Epidermal melanocyte (primary cell): ENCODE measurements at regions not wholly inside any gene's neighbourhood (a gene's known extent, or its start where the extent isn't known, plus 50 kb on each side); places are given as distances from the start of the nearest gene placed in this dataset.
"Not testable (repeated sequence)": the region's sequence is repeated elsewhere in the genome, so short reads cannot be mapped to it uniquely, and the experiment has no call there.

Experiments used
- DNase-seq: peaks from one replicate; pipeline ENCODE4 v3.0.0; 2011; ENCODE audit warnings: low spot score; ENCODE audit not compliant: insufficient read length

DNA sequence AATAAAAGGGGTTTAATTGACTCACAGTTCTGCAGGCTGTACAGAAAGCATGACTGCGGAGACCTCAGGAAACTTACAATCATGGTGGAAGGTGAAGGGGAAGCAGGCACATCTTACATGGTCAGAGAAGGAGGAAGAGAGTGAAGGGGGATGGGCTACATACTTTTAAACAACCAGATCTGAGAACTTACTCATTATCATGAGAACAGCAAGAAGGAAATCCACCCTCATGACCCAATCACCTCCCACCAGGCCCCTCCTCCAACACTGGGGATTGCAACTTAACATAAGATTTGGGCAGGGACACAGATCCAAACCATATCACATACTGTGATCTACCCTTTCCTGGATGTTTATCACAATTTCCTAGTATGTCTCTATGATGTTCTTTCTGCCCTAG is 1093.0 kb upstream of the TMEM132C start:
- DNase-seq = not testable (repeated sequence)

DNA sequence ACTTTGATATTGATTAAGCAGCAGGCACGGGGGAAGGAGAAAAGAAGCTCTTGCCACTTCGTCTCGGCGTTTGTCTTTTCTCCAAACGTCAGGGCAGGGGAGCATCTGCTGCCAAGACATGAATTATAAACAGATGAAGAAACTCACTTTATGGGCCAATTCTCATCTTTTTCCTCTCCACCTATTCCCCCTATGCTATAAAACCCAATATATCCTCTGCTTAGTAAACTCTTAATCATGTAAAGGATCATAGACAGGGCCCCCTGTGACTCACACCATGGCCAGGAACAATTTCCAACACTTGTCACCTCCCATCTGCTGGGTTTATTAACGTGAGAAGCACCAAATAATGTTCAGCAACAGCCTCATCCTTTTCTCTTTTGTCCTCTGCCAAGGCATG is 1092.1 kb upstream of the TMEM132C start:
- DNase-seq = no peak

DNA sequence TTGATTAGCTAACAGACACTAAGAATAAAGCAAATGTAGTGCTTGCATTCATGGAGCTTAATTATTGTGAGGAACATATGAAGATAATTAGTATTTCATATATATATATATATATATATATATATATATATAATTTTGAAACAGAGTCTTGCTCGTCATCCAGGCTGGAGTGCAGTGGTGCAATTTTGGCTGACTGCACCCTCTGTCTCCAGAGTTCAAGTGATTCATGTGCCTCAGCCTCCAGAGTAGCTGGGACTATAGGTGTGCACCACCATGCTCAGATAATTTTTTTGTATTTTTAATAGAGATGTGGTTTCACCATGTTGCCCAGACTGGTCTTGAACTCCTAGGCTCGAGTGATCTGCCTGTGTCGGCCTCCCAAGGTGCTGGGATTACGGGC is 1091.6 kb upstream of the TMEM132C start:
- DNase-seq = no peak

DNA sequence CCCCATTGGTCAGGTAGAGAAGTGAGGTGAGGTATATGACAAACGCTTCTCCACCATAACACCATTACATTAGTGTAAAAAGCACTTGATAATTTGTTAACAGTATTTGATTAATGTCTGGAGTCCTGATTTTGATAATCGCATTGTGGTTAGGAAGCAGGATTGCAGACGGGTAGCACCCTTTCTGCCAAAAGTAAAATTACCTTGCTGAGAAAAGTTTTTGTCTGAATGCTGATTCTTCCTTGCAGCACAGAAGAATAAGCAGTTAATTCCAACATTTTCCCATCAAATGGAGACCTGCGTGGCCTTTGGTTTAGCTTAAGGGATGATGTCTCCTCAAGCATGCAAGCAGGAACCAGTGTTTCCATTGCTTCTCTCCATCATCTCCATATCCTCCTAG is 1090.2 kb upstream of the TMEM132C start:
- DNase-seq = no peak

DNA sequence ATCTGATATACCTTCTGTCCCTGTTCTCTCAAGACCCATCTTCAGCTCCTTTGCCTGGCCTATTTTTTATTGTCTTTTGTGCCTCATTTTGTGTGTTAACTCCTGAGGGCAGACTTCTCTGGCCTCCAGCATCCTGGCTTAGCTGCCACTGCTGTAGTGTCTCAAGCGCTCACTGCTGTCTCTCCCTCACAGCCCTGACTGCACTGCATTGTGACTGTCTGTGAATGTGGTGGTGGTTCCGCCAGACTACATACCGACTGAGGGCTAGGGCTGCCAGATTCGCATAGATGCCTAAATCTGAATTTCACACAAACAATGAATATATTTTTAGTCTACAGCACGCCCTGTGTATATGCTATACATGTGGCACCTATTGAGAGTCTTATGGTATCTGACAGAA is 1088.9 kb upstream of the TMEM132C start:
- DNase-seq = no peak

DNA sequence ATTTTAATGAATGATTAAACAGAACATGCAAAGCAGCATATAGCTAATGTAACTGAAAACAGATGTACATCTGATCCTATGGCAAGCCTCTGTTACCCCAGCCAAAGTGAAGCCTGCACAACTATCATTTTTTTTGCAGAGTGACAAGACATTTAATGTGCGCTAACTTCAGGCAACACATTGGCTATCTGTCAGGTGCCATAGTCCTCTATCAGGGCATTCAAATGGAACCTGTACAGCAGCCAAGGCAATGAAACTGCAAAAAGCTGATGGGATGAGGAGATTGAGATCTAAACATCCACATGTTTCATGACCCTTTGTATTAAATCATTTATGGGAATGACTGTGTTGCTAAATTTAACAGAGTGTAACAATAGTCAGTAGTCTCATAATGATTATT is 1088.5 kb upstream of the TMEM132C start:
- DNase-seq = no peak

DNA sequence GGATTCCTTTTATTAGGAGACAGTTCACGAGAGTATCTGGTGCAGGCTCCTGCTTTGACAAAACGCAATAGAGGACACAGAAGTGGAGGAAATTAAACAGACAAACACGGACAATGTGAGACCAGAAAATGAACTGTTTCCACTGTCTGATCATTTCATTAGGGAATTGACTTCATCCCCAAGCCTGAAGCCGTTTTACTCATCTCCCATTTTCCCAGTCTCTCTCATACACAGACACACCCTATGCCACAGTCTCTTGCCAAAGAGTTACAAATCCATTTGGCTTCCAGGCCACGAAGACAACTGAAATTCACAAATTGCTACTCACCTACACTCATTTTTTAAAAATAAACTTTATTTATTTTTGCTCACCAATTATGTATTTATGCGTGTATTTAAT is 1087.8 kb upstream of the TMEM132C start:
- DNase-seq = no peak

DNA sequence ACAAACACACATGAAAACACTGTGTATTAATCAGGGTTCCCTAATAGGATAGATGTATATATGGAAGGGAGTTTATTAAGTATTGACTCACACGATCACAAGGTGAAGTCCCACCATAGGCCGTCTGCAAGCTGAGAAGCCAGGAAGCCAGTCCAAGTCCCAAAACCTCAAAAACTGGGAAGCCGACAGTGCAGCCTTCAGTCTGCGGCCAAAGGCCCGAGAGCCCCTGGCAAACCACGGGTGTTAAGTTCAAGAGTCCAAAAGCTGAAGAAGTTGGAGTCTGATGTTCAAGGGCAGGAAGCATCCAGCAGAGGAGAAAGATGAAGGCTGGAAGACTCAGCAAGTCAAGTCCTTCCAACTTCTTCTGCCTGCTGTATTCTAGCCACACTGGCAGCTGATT is 1085.0 kb upstream of the TMEM132C start:
- DNase-seq = no peak

DNA sequence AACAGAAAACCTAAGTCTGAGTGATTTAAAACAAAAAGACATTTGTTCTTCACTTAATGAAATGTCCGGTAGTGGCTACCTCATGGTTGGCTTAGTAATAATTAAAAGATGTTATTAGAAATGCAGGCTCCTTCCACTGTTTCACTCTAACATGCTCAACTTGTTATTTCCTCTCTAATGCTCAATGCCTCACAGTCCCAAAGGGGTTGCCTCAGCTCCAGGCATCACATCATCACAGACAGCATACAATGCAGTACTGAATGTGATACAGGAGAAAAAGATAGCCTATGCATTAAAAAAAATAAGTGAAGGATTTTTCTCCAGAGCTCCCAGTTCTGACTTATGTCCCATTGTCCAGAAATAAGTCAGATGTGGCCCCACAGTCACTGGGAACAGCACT is 1077.0 kb upstream of the TMEM132C start:
- DNase-seq = no peak

DNA sequence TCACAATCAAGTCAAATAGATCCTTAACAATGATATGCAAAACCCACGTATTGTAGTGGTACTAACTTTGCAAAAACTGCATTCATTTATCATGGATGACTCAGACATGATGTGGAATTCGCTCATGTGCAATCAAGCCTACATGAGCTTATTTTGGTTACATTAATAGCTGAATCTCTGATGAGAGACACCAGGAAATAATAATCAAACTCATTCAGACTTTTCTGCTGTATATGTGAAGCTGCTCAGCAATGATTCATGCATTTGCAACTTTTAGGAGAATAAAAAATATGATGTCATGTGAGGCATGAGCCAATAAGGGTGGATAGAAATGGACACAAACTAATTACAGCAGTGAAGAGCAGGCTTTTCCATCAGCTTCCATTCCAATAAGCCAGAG is 1075.8 kb upstream of the TMEM132C start:
- DNase-seq = no peak

DNA sequence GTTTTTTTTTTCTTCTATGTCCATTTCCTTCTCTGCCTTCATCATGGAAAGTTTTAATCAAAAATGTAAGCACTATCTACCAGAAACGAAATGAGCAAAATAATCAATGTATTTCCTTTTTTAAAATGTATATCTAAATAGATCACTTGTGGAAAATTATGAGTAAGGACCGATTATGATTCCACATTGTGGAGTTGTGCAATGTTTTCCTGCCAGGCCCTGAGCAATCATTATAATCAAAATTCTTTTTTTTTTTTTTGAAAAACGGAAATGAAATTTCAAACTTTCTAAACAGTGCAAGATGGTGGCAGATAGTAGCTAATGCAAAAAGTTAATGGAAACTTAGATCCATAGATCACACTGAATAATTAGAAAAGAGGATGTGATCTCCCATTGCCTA is 1074.6 kb upstream of the TMEM132C start:
- no peak for DNase-seq

DNA sequence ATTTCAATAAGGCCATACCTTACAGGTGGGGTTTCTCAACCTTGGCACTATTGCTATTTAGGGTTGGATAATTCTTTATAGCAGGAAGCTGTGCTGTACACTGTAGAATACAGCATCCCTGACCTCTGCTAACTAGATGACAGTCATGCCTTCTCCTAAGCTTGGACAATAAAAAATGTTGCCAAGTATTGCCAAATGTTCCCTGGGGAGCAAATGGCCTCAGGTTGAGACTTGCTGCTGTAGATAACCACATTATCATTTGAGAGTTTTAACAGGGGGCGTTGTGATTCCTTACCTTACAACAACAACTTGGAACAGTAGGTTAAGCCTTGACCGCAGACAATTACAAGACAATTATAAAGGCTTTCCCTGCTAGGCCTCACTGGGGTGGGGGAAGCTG is 1073.6 kb upstream of the TMEM132C start:
- DNase-seq = no peak

DNA sequence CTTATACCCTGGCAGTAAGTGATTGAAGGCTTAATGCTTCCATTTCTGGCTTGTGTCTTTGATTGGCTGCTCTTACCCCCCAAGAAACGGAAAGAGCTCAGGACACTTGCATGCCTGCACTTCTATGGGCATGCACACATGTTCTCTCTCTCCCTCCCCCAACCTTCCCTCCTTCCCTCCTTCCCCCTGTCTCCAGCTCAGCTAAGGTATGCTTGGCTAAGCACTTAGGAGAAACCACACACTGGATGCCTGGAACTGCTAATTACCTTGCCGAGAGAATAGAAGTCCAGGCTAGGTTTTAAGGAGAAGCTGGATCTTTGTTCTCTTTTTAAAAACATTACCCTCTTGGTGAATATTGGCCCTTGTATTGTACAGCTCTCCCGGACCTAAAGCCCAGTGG is 1072.8 kb upstream of the TMEM132C start:
- DNase-seq = no peak

DNA sequence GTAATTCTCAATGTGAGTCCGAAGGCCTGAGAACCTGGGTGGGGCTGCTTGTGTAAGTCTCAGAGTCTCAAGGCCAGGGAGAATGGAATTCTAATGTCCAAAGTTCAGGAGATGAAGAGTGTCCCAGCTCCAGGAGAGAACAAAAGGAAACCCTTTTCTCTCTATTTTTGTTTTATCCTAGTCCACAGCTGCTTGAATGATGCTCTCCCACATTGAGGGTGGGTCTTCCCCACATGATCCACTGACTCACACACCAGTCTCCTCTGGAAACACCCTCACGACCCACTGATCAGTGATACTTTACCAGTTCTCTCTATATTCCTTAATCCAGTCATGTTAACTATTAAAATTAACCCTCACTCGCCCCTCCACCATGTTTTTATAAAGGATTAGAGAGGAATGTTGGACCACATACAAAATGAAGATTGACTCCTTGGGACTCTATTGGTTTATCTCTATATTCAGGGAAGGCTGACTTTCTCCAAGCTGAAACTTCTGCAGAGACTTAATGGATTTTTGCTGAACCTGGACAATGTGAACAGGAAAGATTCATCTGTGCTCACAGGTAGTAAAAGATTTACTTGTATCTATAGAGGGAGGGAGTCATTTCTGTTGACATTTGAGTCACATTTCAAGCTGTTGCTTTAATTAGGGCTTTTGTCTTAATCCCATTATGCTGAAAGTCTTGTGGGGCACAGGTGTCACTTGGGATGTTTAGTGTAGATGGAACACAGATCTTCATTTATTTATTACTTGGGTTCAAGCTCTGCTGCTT is 1061.0 kb upstream of the TMEM132C start:
- DNase-seq = no peak

DNA sequence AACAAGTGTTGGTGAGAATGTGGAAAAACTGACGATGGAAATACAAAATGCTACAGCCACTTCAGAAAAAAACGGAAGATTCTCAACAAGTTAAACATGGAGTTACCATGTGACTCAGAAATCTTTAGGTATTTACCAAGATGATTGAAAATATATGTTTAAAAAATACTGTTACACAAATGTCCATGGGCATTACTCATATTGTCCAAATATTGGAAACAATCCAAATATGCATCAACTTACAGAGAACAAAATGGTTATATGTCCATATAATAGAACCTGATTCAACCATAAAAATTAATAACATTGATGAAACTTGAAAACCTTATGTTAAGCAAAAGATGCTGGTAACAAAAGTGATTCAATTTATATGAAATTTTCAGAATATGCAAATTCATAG is 1057.7 kb upstream of the TMEM132C start:
- DNase-seq = no peak

DNA sequence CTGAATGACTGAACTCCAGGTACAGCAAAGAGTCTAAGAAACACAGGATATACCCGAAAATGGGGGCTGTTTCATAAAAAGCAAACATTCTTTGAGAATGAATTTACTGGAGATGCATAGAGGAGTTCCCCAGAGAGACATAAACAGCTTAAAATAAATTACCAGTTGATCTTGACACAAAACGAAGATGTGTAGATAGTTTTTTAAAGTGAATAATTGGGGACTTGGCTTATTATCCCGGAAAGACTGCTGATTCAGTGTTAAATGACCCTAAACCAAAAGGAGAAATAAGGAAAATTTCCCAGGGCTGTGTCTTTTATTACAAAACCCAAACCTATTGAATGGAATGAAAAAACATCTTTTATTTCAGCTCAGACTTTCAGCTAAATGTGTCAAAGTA is 1052.8 kb upstream of the TMEM132C start:
- DNase-seq = no peak

DNA sequence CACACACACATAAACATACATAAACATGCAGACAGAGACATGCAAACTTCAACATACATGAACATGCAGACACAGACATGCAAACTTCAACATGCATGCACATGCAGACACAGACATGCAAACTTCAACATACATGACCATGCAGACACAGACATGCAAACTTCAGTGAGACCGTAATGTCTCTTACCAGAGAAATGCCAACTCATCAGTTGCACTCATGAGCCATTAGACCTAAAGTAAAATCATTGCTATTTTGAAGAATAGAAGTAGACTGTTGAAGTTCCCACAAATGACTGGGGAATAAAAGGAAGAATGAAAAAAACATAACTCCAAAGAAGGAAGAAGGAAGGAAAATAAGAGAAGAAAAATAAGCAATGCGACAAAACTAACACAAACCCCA is 1044.0 kb upstream of the TMEM132C start:
- no peak for DNase-seq

DNA sequence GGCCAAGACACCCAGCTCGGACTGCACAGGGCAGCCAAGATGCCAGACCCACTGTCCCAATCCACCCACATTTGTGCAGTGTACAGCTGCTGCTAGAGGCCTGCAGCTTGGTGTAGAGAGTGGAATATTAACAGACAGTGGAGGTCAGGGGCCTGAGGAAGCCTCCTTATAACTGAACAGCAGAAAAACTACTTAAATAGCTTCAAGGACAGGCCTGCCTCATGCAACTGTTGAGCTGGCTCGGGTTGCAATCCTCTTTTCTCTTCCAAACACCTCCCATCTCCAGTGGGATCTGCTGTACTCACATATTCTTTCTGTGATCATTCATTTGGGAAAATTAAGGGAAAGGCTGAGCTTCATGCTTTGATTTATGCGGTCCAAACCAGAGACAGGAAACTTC is 1043.2 kb upstream of the TMEM132C start:
- no peak for DNase-seq

DNA sequence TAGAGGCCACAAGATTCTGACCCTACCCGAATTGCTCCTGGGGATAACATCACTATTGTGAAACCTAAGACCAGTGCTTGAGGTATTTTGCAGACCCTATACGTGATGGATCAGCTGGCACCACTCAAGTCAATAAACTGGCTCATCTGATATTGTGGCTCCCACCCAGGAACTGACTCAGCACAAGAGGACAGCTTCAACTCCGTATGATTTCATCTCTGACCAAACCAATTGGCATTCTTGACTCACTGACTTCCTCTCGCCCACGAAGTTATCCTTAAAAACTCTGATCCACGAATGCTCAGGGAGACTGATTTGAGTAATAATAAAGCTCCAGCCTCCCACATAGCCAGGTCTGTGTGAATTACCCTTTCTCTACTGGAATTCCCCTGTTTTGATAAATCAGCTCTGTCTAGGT is 1036.1 kb upstream of the TMEM132C start:
- no peak for DNase-seq

DNA sequence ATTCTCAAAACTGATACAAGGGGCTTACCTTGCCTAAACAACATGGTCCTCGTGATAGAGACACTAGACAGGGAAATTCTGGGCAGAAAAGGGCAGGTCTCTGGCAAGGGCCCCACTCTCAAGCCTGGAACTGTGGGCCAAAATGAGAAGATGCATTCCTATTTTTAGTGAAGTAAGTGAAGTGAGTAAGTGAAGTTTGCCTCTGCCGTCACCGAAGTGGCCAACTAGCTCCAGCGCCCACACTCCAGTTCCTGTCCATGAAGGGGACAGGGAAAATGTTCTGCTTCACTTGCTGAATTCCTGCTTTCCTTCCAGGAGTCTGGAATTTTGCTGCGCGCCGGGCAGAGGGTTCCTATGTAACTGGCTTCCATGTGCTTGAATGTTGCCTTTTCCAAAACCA is 1035.6 kb upstream of the TMEM132C start:
- no peak for DNase-seq

DNA sequence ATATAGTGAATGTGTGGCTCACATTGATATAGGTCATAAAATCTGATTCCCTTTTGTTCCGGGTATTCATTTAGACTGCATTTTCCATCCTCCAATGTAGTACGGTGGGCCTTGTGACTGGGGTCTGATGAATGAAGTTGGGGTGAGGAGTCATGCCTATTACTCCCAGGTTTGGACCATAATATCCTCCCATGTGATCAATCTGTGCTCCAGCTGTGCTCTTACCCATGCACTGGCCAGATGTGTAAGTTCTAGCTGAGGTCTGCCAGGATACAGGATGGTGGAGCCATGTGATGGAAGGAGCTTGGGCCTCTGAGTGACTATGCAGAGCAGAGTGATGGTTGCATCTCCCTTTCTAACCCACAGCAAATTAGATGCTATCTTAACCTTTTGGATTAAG is 1034.0 kb upstream of the TMEM132C start:
- no peak for DNase-seq

DNA sequence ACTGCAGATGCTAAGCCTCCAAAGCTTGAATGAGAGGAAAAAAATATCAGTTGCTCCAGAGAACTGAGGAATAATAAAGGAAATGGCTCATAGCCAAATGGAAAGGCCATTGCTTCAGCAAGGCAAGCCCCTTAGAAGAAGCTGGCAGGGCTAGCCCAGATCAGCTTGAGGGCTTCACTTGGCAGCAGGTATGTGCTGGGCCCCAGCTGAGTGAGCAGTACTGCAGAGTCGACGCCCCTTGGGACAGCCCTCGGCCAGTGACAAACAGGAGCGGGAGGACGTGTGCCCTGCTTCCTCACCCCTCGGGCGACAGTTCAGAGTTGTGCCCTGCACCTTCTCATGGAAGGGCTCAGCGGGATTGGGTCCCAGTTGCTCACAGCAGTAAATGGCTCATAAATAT is 1031.2 kb upstream of the TMEM132C start:
- no peak for DNase-seq

DNA sequence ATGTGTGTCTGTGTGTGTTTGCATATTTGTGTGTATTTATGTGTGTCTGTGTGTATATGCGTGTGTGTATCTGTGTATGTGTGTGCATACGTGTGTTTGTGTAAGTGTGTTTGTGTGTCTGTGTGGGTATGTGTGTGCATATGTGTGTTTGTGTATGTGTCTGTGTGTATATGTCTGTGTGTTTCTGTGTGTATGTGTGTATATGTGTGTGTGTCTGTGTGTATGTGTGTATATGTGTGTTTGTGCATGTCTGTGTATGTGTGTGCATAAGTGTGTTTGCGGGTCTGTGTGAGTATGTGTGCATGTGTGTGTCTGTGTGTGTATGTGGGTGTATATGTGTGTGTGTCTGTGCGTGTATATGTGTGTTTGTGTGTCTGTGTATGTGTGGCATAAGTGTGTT is 1030.5 kb upstream of the TMEM132C start:
- no peak for DNase-seq

DNA sequence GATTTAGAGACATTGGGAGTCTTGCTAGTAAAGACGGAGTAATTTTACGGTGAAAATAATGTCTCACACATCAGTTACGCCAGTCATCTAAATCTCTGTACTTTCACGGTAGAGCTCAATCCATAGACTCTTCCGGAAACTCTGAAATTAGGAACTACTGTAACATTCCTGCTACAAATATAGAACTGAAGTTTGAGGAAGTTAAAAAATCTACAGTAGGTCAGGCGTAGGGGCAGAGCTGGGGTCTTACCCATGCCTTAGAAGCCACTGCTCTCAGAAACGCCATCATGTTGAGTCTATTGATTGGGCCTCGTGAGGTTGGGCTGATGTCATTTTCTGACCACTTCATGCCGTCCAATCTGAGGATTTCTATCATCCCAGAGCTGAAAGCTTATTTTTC is 1029.8 kb upstream of the TMEM132C start:
- DNase-seq = no peak
